ENCODE measurements at regions not wholly inside any gene's neighbourhood (a gene's known extent, or its start where the extent isn't known, plus 50 kb on each side); places are given as distances from the start of the nearest gene placed in this dataset.
"Not testable (repeated sequence)": the region's sequence is repeated elsewhere in the genome, so short reads cannot be mapped to it uniquely, and the experiment has no call there.

GRCh38 chr13:104943331-104943730 lies 1592.1 kb downstream of the EFNB2 start:
- Histone ChIP-seq H3K27me3 (ENCODE audit: insufficient read depth, low read length) (no peaks in the 10 kb centered on the region), H3K4me2 (ENCODE audit: insufficient read depth, low read length) (no peak overlapping the region), H3K9me3 (ENCODE audit: low read depth, low read length) (no peaks in the 10 kb centered on the region), H2AFZ (ENCODE audit: low read length) (no peak overlapping the region), H3K4me3 (ENCODE audit: insufficient read depth, low read length) (no peak overlapping the region), H3K27ac (ENCODE audit: low read depth, low read length) (no peak overlapping the region), H4K20me1 (ENCODE audit: insufficient read depth, low read length) (no peaks in the 10 kb centered on the region), H3K36me3 (ENCODE audit: insufficient read depth, low read length) (no peaks in the 10 kb centered on the region), H3K79me2 (ENCODE audit: insufficient read depth, low read length) (no peaks in the 10 kb centered on the region), H3K4me1 (ENCODE audit: insufficient read depth, low read length) (no peaks in the 10 kb centered on the region)
- no peak for DNase-seq (ENCODE audit: insufficient read length, low spot score, missing footprints)
- no peak for TF ChIP-seq CTCF (IDR thresholded peaks at IDR 0.05; ENCODE audit: extremely low read depth, low read depth, low read length)

DNA sequence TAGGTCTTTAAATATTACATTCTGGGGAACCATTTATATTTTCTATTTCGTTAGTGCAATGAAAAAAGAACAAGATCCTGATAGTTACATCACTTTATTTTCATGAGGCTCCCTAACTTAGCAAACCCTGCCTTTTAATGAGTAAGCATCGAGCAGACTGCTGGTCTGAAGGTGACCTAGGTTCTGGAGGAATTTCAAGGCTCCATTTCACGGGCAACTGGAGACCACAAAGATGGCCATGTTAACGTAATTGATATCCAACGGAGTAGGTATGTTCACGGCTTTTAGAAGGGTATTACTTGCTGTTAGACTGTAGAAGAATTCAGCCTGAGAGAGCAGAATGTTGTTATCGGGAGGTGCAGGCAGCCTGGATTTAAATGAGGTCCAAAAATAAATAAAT lies 1597.6 kb downstream of the EFNB2 start:
- H3K27ac ChIP-seq (ENCODE audit: low read depth, low read length) = no peak overlapping the region
- H3K79me2 ChIP-seq (ENCODE audit: insufficient read depth, low read length) = no peaks in the 10 kb centered on the region
- TF ChIP-seq CTCF (IDR thresholded peaks at IDR 0.05; ENCODE audit: extremely low read depth, low read depth, low read length) = no peak
- no peak for DNase-seq (ENCODE audit: insufficient read length, low spot score, missing footprints)
- H3K9me3 ChIP-seq (ENCODE audit: low read depth, low read length) = no peaks in the 10 kb centered on the region
- H4K20me1 ChIP-seq (ENCODE audit: insufficient read depth, low read length) = no peaks in the 10 kb centered on the region
- H3K4me3 ChIP-seq (ENCODE audit: insufficient read depth, low read length) = no peak overlapping the region
- no peaks in the 10 kb centered on the region for H3K27me3 ChIP-seq (ENCODE audit: insufficient read depth, low read length)
- H3K36me3 ChIP-seq (ENCODE audit: insufficient read depth, low read length) = no peaks in the 10 kb centered on the region
- H2AFZ ChIP-seq (ENCODE audit: low read length) = no peak overlapping the region
- H3K4me2 ChIP-seq (ENCODE audit: insufficient read depth, low read length) = no peak overlapping the region
- H3K4me1 ChIP-seq (ENCODE audit: insufficient read depth, low read length) = no peaks in the 10 kb centered on the region

- no peak for DNase-seq (ENCODE audit: insufficient read length, low spot score, missing footprints)
- Histone ChIP-seq H4K20me1 (ENCODE audit: insufficient read depth, low read length) (no peaks in the 10 kb centered on the region), H3K4me3 (ENCODE audit: insufficient read depth, low read length) (no peak overlapping the region), H2AFZ (ENCODE audit: low read length) (no peak overlapping the region), H3K4me1 (ENCODE audit: insufficient read depth, low read length) (no peaks in the 10 kb centered on the region), H3K4me2 (ENCODE audit: insufficient read depth, low read length) (no peak overlapping the region), H3K36me3 (ENCODE audit: insufficient read depth, low read length) (no peaks in the 10 kb centered on the region), H3K27me3 (ENCODE audit: insufficient read depth, low read length) (no peaks in the 10 kb centered on the region), H3K27ac (ENCODE audit: low read depth, low read length) (no peak overlapping the region), H3K79me2 (ENCODE audit: insufficient read depth, low read length) (no peaks in the 10 kb centered on the region), H3K9me3 (ENCODE audit: low read depth, low read length) (no peaks in the 10 kb centered on the region)
- no peak for TF ChIP-seq CTCF (IDR thresholded peaks at IDR 0.05; ENCODE audit: extremely low read depth, low read depth, low read length)
Measured at GRCh38 chr13:104936304-104936703, 1599.2 kb downstream of the EFNB2 start.

GRCh38 chr13:104920513-104920912 lies 1614.9 kb downstream of the EFNB2 start:
- not testable (repeated sequence) for DNase-seq (ENCODE audit: insufficient read length, low spot score, missing footprints); H3K36me3 ChIP-seq (ENCODE audit: insufficient read depth, low read length); H3K79me2 ChIP-seq (ENCODE audit: insufficient read depth, low read length); H4K20me1 ChIP-seq (ENCODE audit: insufficient read depth, low read length); H3K4me1 ChIP-seq (ENCODE audit: insufficient read depth, low read length); H3K27ac ChIP-seq (ENCODE audit: low read depth, low read length); H3K9me3 ChIP-seq (ENCODE audit: low read depth, low read length); H3K4me3 ChIP-seq (ENCODE audit: insufficient read depth, low read length); H3K4me2 ChIP-seq (ENCODE audit: insufficient read depth, low read length); H3K27me3 ChIP-seq (ENCODE audit: insufficient read depth, low read length); H2AFZ ChIP-seq (ENCODE audit: low read length)

DNA sequence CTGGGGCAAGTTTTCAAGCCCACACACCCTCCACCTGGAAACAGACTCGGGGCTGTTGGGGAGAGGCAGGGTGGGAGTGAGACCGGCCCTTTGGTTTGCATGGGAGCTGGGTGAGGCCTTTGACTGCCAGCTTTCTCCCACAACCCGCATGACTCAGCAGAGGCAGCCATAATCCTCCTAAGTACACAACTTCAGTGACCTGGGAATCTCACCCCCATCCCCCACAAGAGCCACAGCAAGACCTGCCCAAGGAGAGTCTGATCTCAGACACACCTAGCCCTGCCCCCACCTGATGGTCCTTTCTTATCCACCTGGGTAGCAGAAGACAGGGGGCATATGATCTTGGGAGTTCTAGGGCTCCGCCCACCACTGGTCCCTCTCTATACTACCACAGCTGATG lies 1615.4 kb downstream of the EFNB2 start:
- Histone ChIP-seq H3K4me3 (ENCODE audit: insufficient read depth, low read length) (no peak overlapping the region), H3K4me2 (ENCODE audit: insufficient read depth, low read length) (no peak overlapping the region)
- TF ChIP-seq CTCF (IDR thresholded peaks at IDR 0.05; ENCODE audit: extremely low read depth, low read depth, low read length) = no peak

More for the DNA sequence above, 1615.4 kb downstream of the EFNB2 start:
- Histone ChIP-seq H4K20me1 (ENCODE audit: insufficient read depth, low read length) (no peaks in the 10 kb centered on the region), H3K27ac (ENCODE audit: low read depth, low read length) (no peak overlapping the region), H3K27me3 (ENCODE audit: insufficient read depth, low read length) (no peaks in the 10 kb centered on the region), H3K36me3 (ENCODE audit: insufficient read depth, low read length) (no peaks in the 10 kb centered on the region), H2AFZ (ENCODE audit: low read length) (no peak overlapping the region), H3K9me3 (ENCODE audit: low read depth, low read length) (no peaks in the 10 kb centered on the region), H3K79me2 (ENCODE audit: insufficient read depth, low read length) (no peaks in the 10 kb centered on the region), H3K4me1 (ENCODE audit: insufficient read depth, low read length) (no peaks in the 10 kb centered on the region)
- no peak for DNase-seq (ENCODE audit: insufficient read length, low spot score, missing footprints)

Data from osteoblast (primary cell).